HCT116 (cell line): ENCODE measurements at regions not wholly inside any gene's neighbourhood (a gene's known extent, or its start where the extent isn't known, plus 50 kb on each side); places are given as distances from the start of the nearest gene placed in this dataset.

ENCODE experiments used
- ATAC-seq: fragments of 200-7000 bp; cut with Tn5 transposase; 2 replicates; pipeline ENCODE4 v1.9.1; 2020; ENCODE audit warnings: mild to moderate bottlenecking, moderate library complexity
- BruUV-seq: library from RNA; stranded (reverse); fragments of 400-500 nt; replicated peaks from 2 replicates; lab custom pipeline; 2021; lab: Mats Ljungman, UMichigan
- CTCF ChIA-PET: fragments of 300-600 bp; sonication (Branson Sonifier 250); formaldehyde crosslinking; loops from one replicate; lab custom pipeline; 2021; ENCODE audit warnings: antibody characterized with exemption; lab: Charles Lee
- POLR2A ChIA-PET: fragments of 300-600, 350-600 bp; sonication (Branson Sonifier 250); formaldehyde crosslinking; loops from one replicate; lab custom pipeline; 2021; ENCODE audit warnings: antibody characterized with exemption; lab: Charles Lee
- RAD21 ChIA-PET, 2 experiments: fragments of 300-600 bp; sonication (Branson Sonifier 250); formaldehyde crosslinking; loops; one replicate each; lab custom pipeline; 2023; ENCODE audit warnings: low total read pairs in 2 of 2; ENCODE audit not compliant: uncharacterized antibody in 2 of 2, unreplicated experiment in 2 of 2, low non-redundant PET in 1 of 2; lab: Charles Lee
- DNase-seq: peaks from one replicate; pipeline ENCODE4 v3.0.0-alpha.2; 2010; ENCODE audit warnings: low read depth, low spot score
- H2AFZ ChIP-seq: fragments of 200-600 bp; shearing (Covaris generic), sonication (generic); 2 replicates; pipeline ENCODE4 v1.6.1; 2017; ENCODE audit warnings: low read depth, mixed run types, mixed read lengths, antibody characterized with exemption, low read length; ENCODE audit not compliant: poor library complexity, severe bottlenecking
- H3K27ac ChIP-seq: 2 replicates; pipeline ENCODE4 v1.5.1; 2012; ENCODE audit warnings: low read depth, low read length
- H3K27me3 ChIP-seq: fragments of 200-600 bp; sonication (generic); 2 replicates; pipeline ENCODE4 v1.6.1; 2016; ENCODE audit warnings: mixed run types, low read length, mixed read lengths; ENCODE audit not compliant: insufficient read depth
- H3K36me3 ChIP-seq, 2 experiments: fragments of 200-500 bp in 1 of 2; fragments of 200-600 bp in 1 of 2; sonication (Bioruptor generic) in 1 of 2; sonication (generic) in 1 of 2; 2 replicates each; pipeline versions ENCODE4 v1.5.1 to v1.6.1; 2014 to 2016; ENCODE audit warnings: low read length in 2 of 2, inconsistent platforms in 1 of 2, mixed read lengths in 1 of 2, mixed run types in 1 of 2; ENCODE audit not compliant: insufficient read depth in 2 of 2, control insufficient read depth in 1 of 2
- H3K4me1 ChIP-seq, 2 experiments: fragments of 200-600 bp in 1 of 2; sonication (generic) in 1 of 2; 2 replicates each; pipeline versions ENCODE4 v1.5.1 to v1.6.1; 2012 to 2017; ENCODE audit warnings: low read length in 2 of 2, inconsistent platforms in 1 of 2, mild to moderate bottlenecking in 1 of 2, mixed read lengths in 1 of 2, mixed run types in 1 of 2, moderate library complexity in 1 of 2; ENCODE audit not compliant: insufficient read depth in 2 of 2, control insufficient read depth in 1 of 2
- H3K4me2 ChIP-seq: fragments of 200-600 bp; sonication (generic); 2 replicates; pipeline ENCODE4 v1.6.1; 2017; ENCODE audit warnings: mixed run types, low read length, mixed read lengths
- H3K4me3 ChIP-seq, 2 experiments: fragments of 200-600 bp in 1 of 2; sonication (generic) in 1 of 2; replicated peaks in 1 of 2; 2 replicates each; pipeline ENCODE4 v1.5.1; 2011 to 2016; ENCODE audit warnings: low read length in 2 of 2, control low read depth in 1 of 2, low read depth in 1 of 2, mild to moderate bottlenecking in 1 of 2, mixed read lengths in 1 of 2, mixed run types in 1 of 2
- H3K79me2 ChIP-seq: fragments of 200-600 bp; sonication (generic); 2 replicates; pipeline ENCODE4 v1.6.1; 2017; ENCODE audit warnings: mild to moderate bottlenecking, mixed run types, low read length, moderate library complexity, mixed read lengths; ENCODE audit not compliant: insufficient read depth
- H3K9ac ChIP-seq: fragments of 200-600 bp; sonication (generic); 2 replicates; pipeline ENCODE4 v1.6.1; 2016; ENCODE audit warnings: low read length, mixed read lengths
- H3K9me2 ChIP-seq: fragments of 200-600 bp; sonication (generic), shearing (Covaris generic); 2 replicates; pipeline ENCODE4 v1.6.1; 2017; ENCODE audit warnings: mixed run types, mild to moderate bottlenecking, moderate library complexity; ENCODE audit not compliant: insufficient read depth
- H3K9me3 ChIP-seq, 2 experiments: fragments of 200-500 bp in 1 of 2; fragments of 200-600 bp in 1 of 2; sonication (Bioruptor generic) in 1 of 2; sonication (generic) in 1 of 2; 2 replicates each; pipeline ENCODE4 v1.6.1; 2014 to 2017; ENCODE audit warnings: low read length in 2 of 2, mixed read lengths in 2 of 2, inconsistent platforms in 1 of 2, low read depth in 1 of 2, mild to moderate bottlenecking in 1 of 2, mixed run types in 1 of 2, moderate library complexity in 1 of 2; ENCODE audit not compliant: control insufficient read depth in 1 of 2, insufficient read depth in 1 of 2
- H4K20me1 ChIP-seq: fragments of 200-600 bp; sonication (generic), shearing (Covaris generic); 2 replicates; pipeline ENCODE4 v1.6.1; 2017; ENCODE audit warnings: mixed run types, mild to moderate bottlenecking, moderate library complexity; ENCODE audit not compliant: insufficient read depth
- CEBPB ChIP-seq: IDR thresholded peaks from 2 replicates; pipeline ENCODE4 v1.6.1; 2012; ENCODE audit warnings: low read depth
- EGR1 ChIP-seq: IDR thresholded peaks from 2 replicates; pipeline ENCODE4 v1.6.1; 2012; ENCODE audit warnings: low read depth
- EZH2phosphoT487 ChIP-seq: fragments of 200-600 bp; IDR thresholded peaks from 2 replicates; pipeline ENCODE4 v1.6.1; 2018; ENCODE audit warnings: antibody characterized with exemption, borderline replicate concordance
- POLR2A ChIP-seq: IDR thresholded peaks from 2 replicates; pipeline ENCODE4 v1.7.0; 2011; ENCODE audit warnings: borderline replicate concordance; ENCODE audit not compliant: insufficient read depth, insufficient read length; ENCODE audit errors: extremely low read depth
- POLR2AphosphoS5 ChIP-seq: IDR thresholded peaks from 2 replicates; pipeline ENCODE4 v1.6.1; 2011; ENCODE audit warnings: mild to moderate bottlenecking, low read depth, low read length, moderate library complexity
- RAD21 ChIP-seq: IDR thresholded peaks from 2 replicates; pipeline ENCODE4 v1.6.1; 2012; ENCODE audit warnings: low read depth, mild to moderate bottlenecking
- SRF ChIP-seq: IDR thresholded peaks from 2 replicates; pipeline ENCODE4 v1.6.1; 2012; ENCODE audit warnings: low read depth
- TCF7L2 ChIP-seq: IDR thresholded peaks from 2 replicates; pipeline ENCODE4 v1.7.0; 2011; ENCODE audit warnings: borderline replicate concordance, inconsistent platforms; ENCODE audit not compliant: insufficient read depth, insufficient read length; ENCODE audit errors: extremely low read depth
- ZFX ChIP-seq: fragments of 450-650 bp; IDR thresholded peaks from 2 replicates; pipeline ENCODE4 v1.6.1; 2017
- ZNF274 ChIP-seq: fragments of 200-500 bp; sonication (Bioruptor generic); IDR thresholded peaks from 2 replicates; pipeline ENCODE4 v1.6.1; 2014; ENCODE audit warnings: mild to moderate bottlenecking, low read depth, low read length, inconsistent platforms
- intact Hi-C: fragments of 100-400 bp; cut with micrococcal nuclease; formaldehyde crosslinking; loops from 2 replicates; pipeline ENCODE4 v1.10.0; 2022
- TF ChIP-seq, protein P1 (sequence below): IDR thresholded peaks from 2 replicates; pipeline ENCODE4 v1.6.1; 2012

DNA sequence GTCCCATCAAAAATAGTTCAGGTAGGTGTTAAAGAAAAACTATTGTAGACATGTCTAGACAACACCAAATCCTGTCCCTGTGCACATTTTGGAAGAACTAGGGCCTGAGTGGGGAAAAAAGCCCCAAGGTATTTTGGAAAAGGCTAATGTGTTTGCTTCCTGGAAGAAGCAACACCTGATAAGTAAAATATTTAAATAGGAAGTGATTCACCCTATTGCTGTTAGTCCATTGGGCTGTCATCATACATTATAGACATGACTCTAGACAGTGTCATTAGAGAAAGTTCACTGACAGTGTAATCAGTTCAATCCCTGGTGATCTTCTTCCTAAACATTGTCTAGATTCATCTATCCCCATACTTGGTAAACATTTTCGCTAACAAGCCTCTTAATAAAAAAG lies 465.3 kb downstream of the CBLN4 start (continued):
- TF ChIP-seq, protein P1, sequence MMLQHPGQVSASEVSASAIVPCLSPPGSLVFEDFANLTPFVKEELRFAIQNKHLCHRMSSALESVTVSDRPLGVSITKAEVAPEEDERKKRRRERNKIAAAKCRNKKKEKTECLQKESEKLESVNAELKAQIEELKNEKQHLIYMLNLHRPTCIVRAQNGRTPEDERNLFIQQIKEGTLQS = no peak
- TF ChIP-seq ZNF274 (no peak), EZH2phosphoT487 (no peak), POLR2A (no peak), SRF (no peak), RAD21 (no peak)

DNA sequence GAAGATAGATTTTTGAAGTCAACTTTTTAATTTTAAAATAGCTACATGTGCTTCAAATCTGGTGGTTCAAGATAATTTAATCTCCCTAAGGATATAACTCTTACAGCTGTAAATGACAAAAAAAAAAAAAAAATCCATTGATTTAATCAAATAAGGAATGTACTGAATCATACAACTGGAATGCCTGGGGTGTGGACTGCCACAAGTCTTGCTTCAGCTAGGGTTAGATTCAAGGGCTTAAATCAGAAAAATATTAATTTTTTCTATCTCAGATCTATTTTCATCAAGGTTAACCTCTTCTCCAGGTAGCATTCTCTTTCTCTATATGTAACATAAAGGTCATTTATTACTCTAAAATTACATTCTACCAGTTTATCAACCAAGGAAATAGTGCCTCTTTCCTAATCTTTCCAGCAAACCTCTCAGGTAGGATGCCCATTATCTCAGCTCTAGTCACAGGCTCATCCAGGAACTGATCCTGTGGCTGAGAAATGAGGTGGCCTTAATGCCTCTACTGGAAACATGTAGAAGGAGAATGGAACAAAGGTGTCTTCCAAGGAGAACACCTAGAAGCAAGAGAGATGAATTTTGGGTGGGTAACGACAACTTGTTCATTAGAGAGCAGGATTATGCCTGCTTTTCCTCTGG lies 466.9 kb downstream of the CBLN4 start:
- Histone ChIP-seq H3K9ac (no peak overlapping the region), H3K4me2 (no peak overlapping the region), H3K27ac (no peak overlapping the region), H4K20me1 (no peaks in the 10 kb centered on the region), H3K4me3 (no peak overlapping the region), H3K36me3 (no peaks in the 10 kb centered on the region), H3K27me3 (no peaks in the 10 kb centered on the region), H3K79me2 (no peaks in the 10 kb centered on the region), H3K4me1 (no peaks in the 10 kb centered on the region), H2AFZ (no peak overlapping the region), H3K9me2 (no peaks in the 10 kb centered on the region), H3K9me3 (peaks cover 29 to 35% of the 10 kb centered on the region in 2 experiments; a peak in 3 of 4 replicates)
- TF ChIP-seq POLR2AphosphoS5 (no peak), RAD21 (no peak), EZH2phosphoT487 (no peak)
- CTCF ChIA-PET = no interaction called here
- POLR2A ChIA-PET = no interaction called here
- intact Hi-C loops = no loop called here
- ATAC-seq (no peak), DNase-seq (no peak)
- RAD21 ChIA-PET = no interaction called here
- no TSS peak for BruUV-seq

DNA sequence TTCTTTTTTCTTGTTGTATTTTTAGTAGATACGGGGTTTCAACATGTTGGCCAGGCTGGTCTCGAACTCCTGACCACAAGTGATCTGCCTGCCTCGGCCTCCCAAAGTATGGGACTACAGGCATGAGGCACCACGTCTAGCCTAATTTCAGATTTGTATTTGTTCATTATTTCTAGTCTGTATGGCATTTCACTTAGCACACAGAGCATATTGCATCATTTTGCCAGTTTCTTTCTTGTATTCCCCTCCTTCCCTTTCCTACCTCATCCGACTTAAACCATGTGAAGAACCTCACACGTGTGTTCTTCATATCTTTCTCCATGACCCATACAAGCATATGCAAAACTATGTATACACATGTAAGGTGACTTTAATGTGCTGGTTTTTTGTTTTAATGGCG lies 470.0 kb downstream of the CBLN4 start:
- no TSS peak for BruUV-seq
- H3K4me2 ChIP-seq = no peak overlapping the region
- H3K4me3 ChIP-seq = no peak overlapping the region
- H3K9me2 ChIP-seq = no peaks in the 10 kb centered on the region
- ChIA-PET CTCF (no interaction called here), RAD21 (no interaction called here), POLR2A (no interaction called here)
- H3K36me3 ChIP-seq = no peaks in the 10 kb centered on the region
- no peak overlapping the region for H3K9ac ChIP-seq
- DNase-seq = no peak
- H3K27ac ChIP-seq = no peak overlapping the region
- no peak for ATAC-seq
- peaks cover 28 to 38% of the 10 kb centered on the region in 2 experiments; a peak in 3 of 4 replicates for H3K9me3 ChIP-seq
- H4K20me1 ChIP-seq = no peaks in the 10 kb centered on the region
- no peaks in the 10 kb centered on the region for H3K27me3 ChIP-seq
- intact Hi-C loops = no loop called here
- H3K4me1 ChIP-seq = no peaks in the 10 kb centered on the region
- H3K79me2 ChIP-seq = no peaks in the 10 kb centered on the region
- no peak for TF ChIP-seq TCF7L2
- no peak for TF ChIP-seq ZFX
- no peak for TF ChIP-seq EGR1
- no peak for TF ChIP-seq RAD21
- TF ChIP-seq CEBPB = no peak
- H2AFZ ChIP-seq = no peak overlapping the region
